ENCODE measurements at regions not wholly inside any gene's neighbourhood (a gene's known extent, or its start where the extent isn't known, plus 50 kb on each side); places are given as distances from the start of the nearest gene placed in this dataset.

DNA sequence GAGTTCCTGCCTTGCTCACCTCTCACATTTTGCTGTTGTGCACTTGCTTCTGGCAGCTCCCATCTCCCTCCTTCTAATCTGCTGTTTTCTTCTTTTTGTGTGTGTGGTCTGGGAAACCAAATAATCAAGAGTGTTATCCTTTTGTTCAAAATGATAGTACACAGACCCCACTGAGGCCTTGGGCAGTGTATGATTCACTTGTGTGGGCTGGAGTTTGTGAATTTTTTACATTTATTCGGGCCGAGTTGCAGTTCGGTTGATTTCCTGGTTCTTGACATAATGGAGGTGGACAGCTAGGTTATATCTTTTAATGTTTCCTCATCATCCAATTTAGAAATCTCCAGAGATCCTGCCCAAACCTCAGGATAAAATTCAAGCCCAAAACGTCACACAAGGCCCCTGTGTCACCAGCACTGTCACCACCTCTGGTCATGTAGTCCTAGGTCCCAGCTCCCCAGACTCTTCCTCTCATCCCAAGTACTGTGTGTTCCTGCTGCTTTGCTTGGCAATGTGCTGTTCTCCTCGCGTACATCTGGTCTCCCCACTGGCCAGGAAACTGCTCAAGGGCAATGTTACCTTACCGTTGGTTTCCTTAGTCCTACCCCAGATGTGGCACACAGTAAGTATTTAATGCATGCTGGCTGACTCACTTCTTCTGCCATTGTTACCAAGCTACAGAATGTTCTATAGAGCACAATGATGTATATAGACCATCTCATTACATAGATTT, 55.7 kb upstream of the PHACTR2 start:
- no peak for DNase-seq

DNA sequence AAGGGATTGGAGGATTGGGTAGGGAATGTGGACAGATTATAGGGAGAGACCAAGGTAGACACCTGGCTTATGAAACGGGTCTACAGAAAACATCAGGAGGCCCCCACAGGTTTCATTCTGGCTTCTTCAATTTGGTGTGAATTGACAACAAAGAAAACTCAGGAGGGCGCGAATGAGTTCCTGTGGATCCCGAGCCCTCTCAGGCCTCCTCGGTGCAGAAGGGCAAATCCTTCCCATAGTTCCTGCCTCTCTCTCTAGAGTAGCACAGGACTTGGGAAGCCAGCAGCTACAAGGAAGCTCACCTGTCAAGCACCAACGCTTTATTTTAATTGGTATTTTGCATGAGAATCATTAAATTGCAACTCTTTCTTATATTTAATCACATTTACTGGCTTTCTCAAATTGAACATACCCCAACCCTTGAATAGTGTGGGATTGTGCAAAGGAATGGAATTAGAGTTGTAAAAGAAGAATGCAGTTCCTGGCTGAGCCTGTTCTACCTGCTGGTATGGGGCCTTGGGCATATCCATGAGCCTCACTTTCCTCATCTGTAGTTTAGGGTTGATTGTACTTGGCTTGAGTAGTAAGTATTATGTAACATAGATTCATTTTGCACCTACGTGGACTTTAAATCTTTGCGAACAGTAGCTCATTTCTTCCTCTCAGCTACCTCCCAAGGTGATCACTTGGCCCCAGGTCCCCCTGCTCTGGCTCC, 56.4 kb upstream of the PHACTR2 start:
- DNase-seq, result no peak

DNA sequence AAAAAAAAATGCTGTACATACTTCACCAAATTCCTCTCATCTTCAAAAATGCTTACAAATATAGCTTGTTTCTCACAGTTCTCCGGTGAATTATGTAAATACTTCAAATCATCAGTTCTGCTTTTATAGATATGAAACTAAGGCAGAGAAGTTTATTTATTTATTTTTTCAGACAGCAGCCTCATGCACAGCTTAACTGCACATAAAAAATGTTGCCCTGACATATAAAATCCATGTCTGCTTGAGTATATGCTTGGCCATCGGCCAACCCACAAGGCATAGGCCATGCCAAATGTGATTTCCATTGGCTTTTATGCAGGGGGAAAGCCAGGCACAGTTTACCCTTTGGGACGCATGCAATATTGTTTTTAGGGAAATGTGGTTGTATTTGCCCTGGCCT, 57.3 kb upstream of the PHACTR2 start:
- no peak for DNase-seq

DNA sequence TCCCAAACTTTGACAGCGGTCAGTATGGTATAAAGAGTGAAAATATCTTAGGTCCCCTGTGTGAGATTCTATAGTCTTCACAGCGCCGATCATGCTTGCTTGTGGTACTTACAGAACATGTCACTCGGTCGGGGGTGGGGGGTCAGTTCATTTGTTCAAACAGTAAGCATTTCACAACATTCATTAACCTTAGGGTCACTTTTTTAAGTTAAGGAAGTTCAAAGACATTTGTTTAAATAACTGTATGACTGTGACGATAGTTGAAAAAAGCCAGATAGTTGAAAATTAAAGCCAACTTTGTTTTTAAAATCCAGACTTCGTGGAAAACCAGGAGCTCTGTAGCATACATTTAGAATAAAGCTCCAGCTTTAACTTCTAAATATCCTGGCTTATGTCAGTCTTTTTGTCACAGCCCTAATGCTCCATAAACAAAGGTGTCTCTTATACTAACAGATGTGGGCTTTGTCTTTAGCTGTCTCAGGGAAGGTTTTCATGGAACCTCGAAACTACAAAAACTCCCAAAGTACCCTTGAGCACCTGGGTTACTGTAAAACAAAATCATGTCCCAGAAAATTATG, 57.9 kb upstream of the PHACTR2 start:
- DNase-seq, result no peak

DNA sequence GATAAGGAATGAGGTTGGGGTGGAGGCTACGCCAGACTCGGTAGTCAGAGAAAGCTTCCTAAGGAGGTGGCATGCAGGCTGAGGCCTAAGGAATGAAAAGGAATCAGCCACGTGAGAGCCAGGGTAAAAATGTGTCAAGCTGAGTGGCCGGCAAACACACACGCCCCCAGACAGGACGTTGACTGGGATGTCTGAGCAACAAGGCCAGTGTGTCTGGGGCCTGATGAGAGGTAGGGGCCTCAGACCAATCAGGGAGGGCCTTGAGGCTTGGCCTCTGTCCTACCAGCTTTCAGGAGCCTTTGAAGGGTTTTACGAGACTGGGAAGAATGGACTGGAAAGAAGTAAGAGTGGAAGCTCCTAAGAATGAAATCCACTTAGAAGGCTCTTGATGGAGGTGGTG, 61.0 kb upstream of the PHACTR2 start:
- no peak for DNase-seq

DNA sequence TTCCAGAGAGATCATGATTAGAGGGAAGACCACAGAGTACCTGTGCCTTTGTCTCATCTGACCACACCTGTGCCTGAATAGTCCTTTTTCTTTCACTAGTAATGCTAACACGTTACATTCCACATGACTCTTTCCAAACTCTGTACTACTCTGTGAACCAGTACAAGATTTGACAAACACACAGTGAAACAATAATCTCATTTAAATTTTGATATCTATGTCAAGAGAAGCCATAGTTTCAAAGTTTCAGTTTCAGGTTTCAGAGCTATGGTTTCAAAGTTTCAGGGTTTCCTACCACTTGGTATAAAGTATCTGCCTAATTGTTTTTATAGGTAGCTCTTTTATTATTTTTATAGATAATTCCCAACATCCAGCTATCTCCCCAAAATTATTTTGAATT, 62.0 kb upstream of the PHACTR2 start:
- no peak for DNase-seq

DNA sequence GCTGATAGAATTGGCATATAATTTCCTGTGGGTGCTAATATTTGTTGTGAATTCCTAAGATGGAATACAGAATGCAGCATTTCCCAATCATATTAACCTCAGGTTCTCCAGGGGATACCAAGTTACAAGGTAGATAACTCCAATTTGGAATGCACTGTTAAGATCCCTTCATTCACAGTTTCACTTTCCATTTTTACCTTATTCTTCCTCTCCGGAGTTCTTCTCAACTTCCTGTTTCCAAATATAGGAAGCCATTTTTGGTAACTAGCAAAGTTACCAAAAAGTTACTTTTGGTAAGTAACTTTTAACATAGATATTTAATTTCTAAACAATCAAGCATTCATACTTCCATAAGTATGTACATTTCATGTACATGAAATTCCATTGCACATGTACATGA, 63.5 kb upstream of the PHACTR2 start:
- no peak for DNase-seq

DNA sequence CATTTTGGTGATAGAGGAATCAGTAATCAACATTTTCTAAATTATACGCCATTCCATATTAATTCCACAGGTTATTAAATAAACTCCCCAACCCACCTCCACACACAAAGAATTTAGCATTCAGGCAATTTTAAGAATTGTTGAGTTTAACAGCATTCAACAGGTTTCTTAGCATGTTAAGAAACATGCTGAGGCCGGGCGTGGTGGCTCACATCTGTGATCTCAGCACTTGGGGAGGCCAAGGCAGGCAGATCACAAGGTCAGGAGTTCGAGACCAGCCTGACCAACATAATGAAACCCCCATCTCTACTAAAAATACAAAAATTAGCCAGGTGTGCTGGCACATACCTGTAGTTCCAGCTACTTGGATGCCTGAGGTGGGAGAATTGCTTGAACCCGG, 64.0 kb upstream of the PHACTR2 start:
- no peak for DNase-seq

DNA sequence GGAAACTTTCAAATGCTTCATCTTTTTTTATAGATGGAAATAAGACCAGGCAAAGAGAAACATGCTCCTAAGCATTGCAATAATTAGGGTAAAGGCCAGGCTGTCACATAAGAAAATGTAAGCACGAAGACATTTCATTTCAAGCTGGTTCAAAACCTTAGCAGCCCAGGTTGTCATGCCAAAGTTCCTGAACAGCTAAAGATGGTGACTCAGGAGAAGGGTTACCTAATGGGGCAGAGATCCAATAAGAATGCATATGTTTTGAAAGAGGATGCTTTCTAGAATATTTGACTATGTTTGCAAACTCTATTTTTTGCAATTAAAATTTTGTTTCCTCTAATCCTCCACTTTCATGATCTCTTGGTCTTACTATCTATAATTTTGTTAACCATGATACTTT, 65.6 kb upstream of the PHACTR2 start:
- no peak for DNase-seq

DNA sequence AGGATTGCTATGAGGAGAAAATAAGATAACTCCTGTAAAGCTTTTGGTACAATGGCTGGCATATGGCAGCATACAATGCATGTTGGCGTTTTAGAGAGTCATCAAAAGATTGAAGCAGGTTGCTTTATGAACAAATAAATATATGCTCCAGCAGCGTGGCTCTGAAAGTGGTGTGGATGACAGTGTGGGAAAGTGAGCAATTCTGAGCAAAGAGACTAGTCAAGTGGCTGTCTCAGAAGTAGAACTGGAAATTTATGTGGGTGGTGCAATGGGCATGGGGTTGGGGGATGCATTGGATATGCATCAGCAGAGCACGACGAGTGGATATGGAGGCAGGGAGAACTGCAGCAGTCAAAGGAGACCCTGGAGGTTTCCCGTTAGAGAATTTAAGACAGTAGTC, 66.2 kb upstream of the PHACTR2 start:
- no peak for DNase-seq

DNA sequence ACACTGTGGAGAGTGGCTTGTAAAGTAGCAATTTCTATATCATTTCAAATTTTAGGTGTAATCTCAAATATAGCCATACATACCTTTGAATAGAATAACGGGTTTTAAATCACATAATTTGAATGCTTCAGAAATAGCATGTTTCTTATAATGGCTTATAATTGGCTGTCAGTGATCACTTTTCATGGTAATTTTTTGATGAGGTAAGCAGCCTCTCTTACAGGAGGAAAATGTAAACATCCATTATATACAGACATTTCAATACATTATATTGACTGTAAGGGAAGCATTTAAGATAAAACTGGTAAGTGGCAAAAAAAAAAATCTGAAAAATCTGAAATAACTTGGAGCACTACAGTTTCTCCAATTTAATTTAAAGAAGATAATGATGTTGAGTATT, 67.8 kb upstream of the PHACTR2 start:
- DNase-seq, result no peak

DNA sequence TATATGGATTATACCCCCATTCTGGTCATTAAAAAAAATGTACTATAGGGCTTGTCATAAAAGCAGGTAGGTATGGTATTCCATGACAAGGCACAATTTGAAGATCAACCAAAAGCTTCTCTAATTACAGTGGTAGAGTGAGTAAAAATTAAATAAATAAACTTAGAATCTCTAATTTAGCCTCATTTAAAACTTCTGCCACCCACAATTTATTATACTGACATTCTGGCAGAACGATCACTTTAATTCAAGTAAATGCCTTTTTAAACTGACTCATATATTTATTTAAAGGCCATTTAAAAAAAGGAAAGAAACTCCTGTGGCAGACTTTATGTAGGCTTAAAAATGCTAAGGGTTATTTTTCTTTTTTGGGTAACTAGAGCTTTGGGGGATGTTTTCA, 68.3 kb upstream of the PHACTR2 start:
- DNase-seq, result no peak

DNA sequence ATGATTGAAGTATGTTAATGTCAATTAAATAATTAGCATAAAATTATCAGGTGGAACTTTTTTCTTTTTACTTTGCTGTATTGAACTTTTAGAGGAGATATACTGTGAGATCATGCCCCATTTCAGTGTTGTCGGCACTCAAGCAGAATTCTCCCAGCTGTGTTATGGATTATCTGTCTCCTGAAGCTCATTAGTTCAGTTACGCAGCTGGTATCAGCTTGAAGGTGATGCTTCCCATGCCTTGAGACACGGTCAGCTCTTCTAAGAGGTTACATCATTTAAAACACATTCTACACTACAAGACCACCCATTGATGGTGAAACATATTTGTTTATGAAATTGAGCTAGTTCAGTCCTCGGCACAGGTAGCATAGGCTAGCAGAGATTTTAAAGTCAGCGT, 68.9 kb upstream of the PHACTR2 start:
- DNase-seq, result no peak

DNA sequence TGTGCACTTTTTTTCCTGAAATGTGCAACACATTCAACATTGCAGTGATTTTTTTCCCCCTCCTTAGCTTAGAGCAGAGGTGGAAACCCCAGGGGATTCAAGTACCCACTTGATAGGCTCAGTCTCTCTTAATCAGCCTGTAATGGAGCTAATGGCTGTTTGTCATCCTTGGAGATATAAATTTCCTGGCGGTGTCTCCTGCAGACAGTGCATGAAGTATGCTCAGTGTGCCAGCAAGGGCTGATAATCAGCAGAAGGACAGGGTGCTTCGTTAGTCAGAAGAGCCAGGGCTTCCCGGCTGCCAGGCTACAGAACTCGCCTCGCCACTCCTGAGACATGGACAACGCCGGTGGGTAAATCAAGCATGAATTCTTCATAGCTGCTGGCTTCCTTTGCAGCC, 69.8 kb upstream of the PHACTR2 start:
- DNase-seq, result no peak

DNA sequence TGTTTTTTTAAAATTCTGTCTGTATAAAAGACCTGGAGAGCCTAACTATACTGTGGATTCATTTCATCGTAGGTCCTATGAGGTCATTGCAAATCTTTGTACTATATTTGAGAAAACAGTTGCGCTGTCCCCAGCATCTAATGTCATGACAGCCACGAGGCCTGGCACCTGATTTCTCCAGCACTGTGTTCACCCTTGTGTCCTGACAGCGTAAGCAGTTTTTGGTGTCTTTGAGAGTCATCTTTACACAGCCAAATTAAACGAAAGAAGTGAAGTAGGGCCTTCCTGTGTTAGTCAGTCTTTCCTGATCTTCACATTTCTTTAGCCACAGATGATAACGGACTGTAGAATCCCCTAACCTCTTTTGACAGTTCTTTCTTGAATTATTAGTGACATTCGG, 70.6 kb upstream of the PHACTR2 start:
- no peak for DNase-seq

DNA sequence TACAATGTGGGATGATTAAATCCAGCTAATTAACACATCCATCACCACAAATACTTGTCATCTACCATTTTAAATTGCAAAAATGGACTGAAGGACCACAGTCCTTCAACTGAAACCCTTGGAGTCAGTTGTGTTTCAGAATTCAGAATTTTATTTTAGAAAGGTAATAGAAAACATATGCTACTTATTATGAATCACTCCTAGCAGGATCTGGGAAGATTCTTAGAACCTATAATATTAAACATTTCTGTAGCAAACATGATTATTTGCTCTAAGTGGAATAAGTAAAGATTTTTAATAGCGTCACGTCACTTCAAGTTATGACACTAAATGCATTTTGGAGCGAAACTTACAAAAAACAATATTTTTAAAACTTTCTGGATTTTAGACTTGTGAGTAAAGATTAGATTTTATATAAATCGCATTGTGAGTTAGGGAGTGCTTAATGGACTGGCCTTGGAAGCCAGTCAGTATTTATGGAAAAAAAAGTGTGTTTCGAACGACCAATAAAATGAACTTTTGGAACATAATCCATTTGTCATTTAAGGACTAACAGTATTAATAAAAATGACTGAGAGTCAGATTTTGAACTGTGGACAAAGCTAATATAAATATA, 71.8 kb upstream of the PHACTR2 start:
- DNase-seq, result no peak

DNA sequence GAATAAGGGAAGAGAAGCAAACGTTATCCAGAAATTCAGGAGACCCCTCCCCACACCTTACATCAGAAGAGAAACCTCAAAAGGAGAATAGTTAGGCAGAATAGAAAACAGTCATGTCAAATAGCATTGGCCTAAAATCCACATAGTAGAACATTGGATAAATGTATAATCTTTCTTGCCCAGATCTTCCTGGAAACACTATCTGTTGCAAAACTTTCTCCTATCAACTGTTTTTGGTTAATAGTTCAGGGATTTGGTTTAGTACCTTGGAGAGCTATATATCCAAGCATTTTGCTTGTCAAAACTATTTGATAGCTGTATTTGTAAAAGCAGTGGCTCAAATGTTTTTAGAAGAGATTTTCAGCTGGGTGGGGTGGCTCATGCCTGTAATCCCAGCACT, 74.3 kb upstream of the PHACTR2 start:
- no peak for DNase-seq

DNA sequence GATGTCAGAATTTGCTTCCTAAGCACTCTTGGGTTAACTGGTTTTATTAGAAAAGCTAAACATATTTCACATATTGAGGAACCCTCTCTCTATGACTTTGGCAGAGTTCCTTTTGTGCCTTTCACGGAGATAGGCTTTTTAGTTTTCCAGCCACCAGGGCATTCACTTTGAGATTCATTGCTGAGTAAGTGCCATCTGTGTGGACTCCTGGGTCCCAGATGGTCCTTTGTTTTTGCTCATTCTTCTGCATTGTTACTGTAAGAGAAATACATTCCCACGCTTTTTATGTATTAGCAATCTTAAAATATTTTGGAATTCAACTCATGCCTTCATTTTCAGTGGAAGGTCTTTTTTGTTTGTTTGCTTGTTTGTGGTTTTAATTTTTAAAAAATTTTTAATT, 76.3 kb upstream of the PHACTR2 start:
- no peak for DNase-seq

DNA sequence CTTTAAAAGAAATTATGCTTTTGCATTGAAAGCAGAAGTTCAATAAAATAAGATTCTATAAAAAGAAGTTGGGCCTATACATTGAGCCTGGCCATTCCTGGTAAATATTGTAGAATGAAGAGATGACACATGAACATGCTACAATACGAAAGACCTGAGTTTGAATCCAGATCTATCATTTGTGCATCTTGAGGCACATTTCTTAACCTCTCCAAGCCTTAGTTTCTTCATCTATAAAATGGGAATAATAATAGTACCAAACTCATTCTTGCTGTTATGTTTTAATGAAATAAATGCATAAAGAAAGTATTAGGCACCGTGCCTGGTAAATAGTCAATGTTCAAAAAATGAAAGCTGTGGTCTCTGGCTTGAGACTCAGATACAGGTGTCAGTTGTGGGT, 76.9 kb upstream of the PHACTR2 start:
- DNase-seq, result no peak

DNA sequence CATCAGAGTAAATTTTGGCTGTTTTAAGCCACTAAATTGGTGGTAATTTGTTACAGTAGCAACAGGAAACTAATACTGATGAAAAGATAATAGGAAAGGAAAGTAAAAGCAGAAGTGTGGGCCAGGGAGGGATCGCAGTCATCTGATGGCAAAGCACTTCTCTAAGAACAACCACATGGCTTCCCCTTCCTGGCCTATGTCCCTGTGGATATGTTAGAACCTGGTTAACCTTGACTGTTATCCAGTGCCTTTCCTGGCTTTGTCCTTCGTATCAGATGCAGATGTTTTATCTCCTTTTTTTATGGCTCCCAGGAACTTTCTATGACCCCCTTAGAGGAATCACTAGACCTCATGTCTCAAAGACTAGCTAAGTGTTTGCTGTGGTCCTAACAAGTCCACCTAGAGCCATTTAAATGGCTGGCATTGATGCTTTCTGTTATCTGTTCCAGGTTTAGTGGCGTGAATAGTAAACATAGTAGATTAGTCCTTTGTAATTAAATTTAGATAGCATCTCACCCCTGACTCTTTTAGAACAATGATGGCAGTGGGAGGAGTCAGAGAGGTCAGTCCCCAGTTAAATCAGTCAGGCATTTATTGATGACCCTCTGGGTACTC, 79.2 kb upstream of the PHACTR2 start:
- DNase-seq, result no peak

DNA sequence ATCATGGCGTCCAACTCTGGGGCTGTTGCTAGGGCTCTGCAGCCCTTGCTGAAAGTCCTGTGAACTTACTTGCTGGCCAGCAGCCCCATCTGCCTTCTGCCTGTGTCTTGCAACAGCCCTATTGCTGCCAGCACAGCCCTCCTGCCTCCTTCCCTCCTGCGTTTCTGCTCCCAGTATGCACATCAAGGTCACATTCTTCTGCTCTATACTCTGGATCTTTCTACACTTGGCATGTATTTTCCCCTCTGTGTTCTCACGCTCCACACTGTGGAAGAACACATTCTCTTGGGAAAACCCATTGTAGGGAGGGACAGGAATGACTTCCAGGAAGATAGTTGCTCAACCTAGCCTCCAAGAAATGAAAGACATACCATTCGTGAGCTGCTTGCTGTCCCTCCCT, 80.9 kb upstream of the PHACTR2 start:
- DNase-seq, result no peak

DNA sequence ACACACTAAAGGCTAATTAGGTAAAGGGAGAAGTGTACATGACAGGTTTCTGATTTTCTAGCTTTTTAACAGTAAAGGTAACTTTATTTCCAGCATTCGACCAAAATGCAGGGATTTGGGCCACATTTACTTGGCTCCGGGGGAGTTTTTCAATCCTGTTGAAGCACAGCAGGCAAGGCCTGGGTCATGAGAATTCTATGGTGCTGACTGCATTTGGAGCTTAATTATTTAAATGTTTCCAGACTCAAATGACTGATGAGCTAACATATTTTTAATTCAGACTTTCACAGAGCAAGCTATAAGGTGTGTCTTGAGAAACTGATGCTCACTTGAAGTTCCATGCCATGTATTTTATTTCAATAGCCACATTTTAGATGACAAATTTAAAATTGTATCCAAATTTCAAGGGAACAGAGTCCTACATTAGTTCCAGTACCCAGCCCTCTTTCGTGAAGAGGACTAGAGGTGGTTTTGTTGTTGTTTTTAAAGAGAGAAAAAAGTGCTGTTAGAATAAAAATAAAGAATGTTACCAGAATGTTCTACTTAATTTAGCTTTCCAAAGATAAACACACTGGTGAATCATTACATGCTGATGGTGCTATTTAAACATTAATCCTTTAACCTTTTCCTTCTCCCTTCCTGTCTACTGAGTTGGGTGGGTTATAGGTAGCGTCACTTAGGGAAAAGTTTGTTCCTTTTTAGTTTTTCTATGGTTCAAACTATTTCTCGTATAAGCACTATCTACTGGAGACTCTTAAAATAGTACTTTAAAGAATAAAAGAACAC, 82.3 kb upstream of the PHACTR2 start:
- DNase-seq, result no peak

DNA sequence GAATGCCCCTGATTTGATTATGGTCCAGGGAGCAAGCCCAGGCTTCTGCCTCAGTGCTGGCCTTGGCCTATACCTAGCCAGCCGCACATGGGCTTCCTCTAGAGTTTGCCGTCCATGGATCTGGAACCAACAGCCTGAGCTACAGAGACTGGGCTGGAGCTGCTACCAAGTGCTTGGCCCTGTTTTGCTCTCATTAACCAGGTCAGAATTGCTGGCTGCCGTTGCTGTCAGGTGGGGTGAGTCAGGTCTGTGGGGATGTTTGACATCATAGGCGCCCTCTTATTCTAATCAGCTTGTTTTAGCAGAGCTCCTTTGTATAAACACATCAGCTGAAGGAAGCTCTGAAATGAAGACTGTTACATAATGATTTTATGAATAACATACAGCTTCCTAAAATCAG, 83.1 kb upstream of the PHACTR2 start:
- no peak for DNase-seq

Data from NCI-H510A treated with DMSO at 0.1 percent for 48 hours (cell line).